ENCODE measurements at regions not wholly inside any gene's neighbourhood (a gene's known extent, or its start where the extent isn't known, plus 50 kb on each side); places are given as distances from the start of the nearest gene placed in this dataset.

DNA sequence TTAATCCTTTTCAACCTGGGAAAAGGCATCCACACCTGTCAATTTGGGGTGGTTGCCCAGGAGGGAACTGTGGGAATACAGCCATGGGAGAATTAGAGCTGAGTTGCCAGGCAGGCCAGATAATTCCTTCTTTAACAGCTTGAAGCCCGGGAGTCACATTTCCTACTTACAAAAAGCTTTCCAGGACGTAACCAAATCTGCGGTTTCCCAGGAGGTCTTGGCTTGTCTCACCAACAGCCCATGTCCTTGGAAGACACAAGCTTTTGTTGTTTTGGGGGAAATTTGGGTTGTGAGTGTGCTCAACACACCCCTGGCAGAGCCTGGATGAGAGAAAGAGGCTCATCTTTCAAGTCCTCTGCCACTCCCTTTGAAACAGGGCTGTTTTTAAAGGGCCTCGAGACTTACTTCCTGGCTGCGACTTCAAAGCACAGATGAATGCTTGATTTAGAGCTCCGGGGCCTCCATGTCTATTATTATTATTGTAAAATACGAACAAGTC lies 465.9 kb upstream of the BTBD3 start:
- intact Hi-C loops (cut with micrococcal nuclease; ENCODE audit: unreplicated experiment), result loop anchor here (10.0 kb wide), 1 partner anchor 1017 kb away; the partner anchor contains the start of genes MKKS and SLX4IP
- H3K4me3 ChIP-seq, result no peak overlapping the region
- H3K27me3 ChIP-seq (replicated peaks in 1 of 2; ENCODE audit: control insufficient read depth in 2 of 2, insufficient read depth in 2 of 2, low read length in 1 of 2), result no peaks in the 10 kb centered on the region
- ChIA-PET RAD21 (ENCODE audit: unreplicated experiment) (interaction anchor here (1.0 kb wide), 1 partner anchor 73 kb away, joined by 3 read pairs; no protein-coding TSS in a partner anchor), POLR2A (interaction anchor here (0.5 kb wide), 1 partner anchor 20 kb away, joined by 3 read pairs; no protein-coding TSS in a partner anchor), SMC1A (ENCODE audit: uncharacterized antibody, unreplicated experiment) (interaction anchor here (0.9 to 2.3 kb wide), 8 partner anchors 8 to 974 kb away, joined by 3 to 9 read pairs (median 4); no protein-coding TSS in a partner anchor), CTCF (interaction anchor here (1.6 kb wide), 1 partner anchor 38 kb away, joined by 6 read pairs; no protein-coding TSS in a partner anchor)
- no peaks in the 10 kb centered on the region for H3K9me3 ChIP-seq (replicated peaks; ENCODE audit: control insufficient read depth, insufficient read depth, low read length)
- TF ChIP-seq TCF7 (IDR thresholded peaks at IDR 0.05; ENCODE audit: borderline replicate concordance) (no peak), PML (IDR thresholded peaks at IDR 0.05; ENCODE audit: low read length) (no peak), TBL1XR1 (IDR thresholded peaks at IDR 0.05; ENCODE audit: low read depth, low read length) (no peak), SIN3A (IDR thresholded peaks at IDR 0.05; ENCODE audit: low read depth, low read length) (no peak)
- no peaks in the 10 kb centered on the region for H3K4me1 ChIP-seq (ENCODE audit: control insufficient read depth, insufficient read depth, low read length)
- WGBS (ENCODE audit: insufficient coverage, insufficient replicate concordance, low lambda C conversion rate, missing lambda C conversion rate), result 42% methylated on average over 7 of the region's 7 CpGs
- no peaks in the 10 kb centered on the region for H3K36me3 ChIP-seq (ENCODE audit: control insufficient read depth in 2 of 2, insufficient read depth in 2 of 2, low read length in 1 of 2)
- H2AFZ ChIP-seq (ENCODE audit: control insufficient read depth, low read depth, low read length), result no peak overlapping the region
- H4K20me1 ChIP-seq (ENCODE audit: control insufficient read depth, insufficient read depth), result no peaks in the 10 kb centered on the region
- in situ Hi-C loops (cut with MboI), result no loop called here
- DNase-seq (ENCODE audit: low read depth, low spot score) (no peak), ATAC-seq (no peak), FAIRE-seq (no peak)
- no peak overlapping the region for H3K9ac ChIP-seq (ENCODE audit: control insufficient read depth, insufficient read depth, low read length)
- H3K4me2 ChIP-seq (ENCODE audit: control insufficient read depth, insufficient read depth), result no peak overlapping the region
- no TSS peak for BruUV-seq (replicated peaks)
- H3K79me2 ChIP-seq (ENCODE audit: control insufficient read depth, insufficient read depth, low read length), result no peaks in the 10 kb centered on the region
- no peak overlapping the region for H3K27ac ChIP-seq (ENCODE audit: control insufficient read depth, insufficient read depth)

DNA sequence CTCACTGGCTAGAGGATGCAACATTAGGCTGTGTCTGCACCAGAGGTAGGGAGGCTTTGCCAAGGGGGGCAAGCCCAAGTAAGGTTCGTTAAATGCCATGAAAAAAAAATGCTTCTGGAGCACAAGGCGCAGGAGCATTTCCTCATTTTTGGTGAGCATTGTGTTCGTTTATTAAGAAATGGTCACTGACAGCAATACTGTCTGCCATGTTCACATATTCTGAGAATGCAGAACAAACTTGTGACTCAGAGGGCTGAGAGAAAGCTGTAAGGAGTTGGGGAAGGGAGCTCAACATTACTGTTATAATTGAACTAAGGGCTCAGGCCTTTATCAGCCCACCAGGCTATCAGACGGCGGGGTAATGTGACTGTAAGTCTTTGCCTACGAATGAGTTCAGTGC lies 465.4 kb upstream of the BTBD3 start:
- no peak for FAIRE-seq
- no peaks in the 10 kb centered on the region for H3K36me3 ChIP-seq (ENCODE audit: control insufficient read depth in 2 of 2, insufficient read depth in 2 of 2, low read length in 1 of 2)
- intact Hi-C loops (cut with micrococcal nuclease; ENCODE audit: unreplicated experiment) (loop anchor here (10.0 kb wide), 1 partner anchor 1018 kb away; the partner anchor contains the start of genes MKKS and SLX4IP), in situ Hi-C loops (cut with MboI) (no loop called here)
- ChIA-PET POLR2A (interaction anchor here (0.5 kb wide), 1 partner anchor 19 kb away, joined by 3 read pairs; no protein-coding TSS in a partner anchor), RAD21 (ENCODE audit: unreplicated experiment) (interaction anchor here (1.0 to 1.1 kb wide), 2 partner anchors 73 to 112 kb away, joined by 3 read pairs; no protein-coding TSS in a partner anchor), CTCF (interaction anchor here (1.6 kb wide), 1 partner anchor 38 kb away, joined by 6 read pairs; no protein-coding TSS in a partner anchor), SMC1A (ENCODE audit: uncharacterized antibody, unreplicated experiment) (interaction anchor here (0.9 to 2.3 kb wide), 9 partner anchors 8 to 974 kb away, joined by 3 to 9 read pairs (median 3); no protein-coding TSS in a partner anchor)
- H3K9ac ChIP-seq (ENCODE audit: control insufficient read depth, insufficient read depth, low read length), result no peak overlapping the region
- no peak overlapping the region for H3K4me3 ChIP-seq
- no peak for DNase-seq (ENCODE audit: low read depth, low spot score)
- no peaks in the 10 kb centered on the region for H3K79me2 ChIP-seq (ENCODE audit: control insufficient read depth, insufficient read depth, low read length)
- no peak overlapping the region for H3K4me2 ChIP-seq (ENCODE audit: control insufficient read depth, insufficient read depth)
- no peak overlapping the region for H3K27ac ChIP-seq (ENCODE audit: control insufficient read depth, insufficient read depth)
- BruUV-seq (replicated peaks), result no TSS peak
- no peak overlapping the region for H2AFZ ChIP-seq (ENCODE audit: control insufficient read depth, low read depth, low read length)
- H3K9me3 ChIP-seq (replicated peaks; ENCODE audit: control insufficient read depth, insufficient read depth, low read length), result no peaks in the 10 kb centered on the region
- ATAC-seq, result no peak
- no peaks in the 10 kb centered on the region for H3K4me1 ChIP-seq (ENCODE audit: control insufficient read depth, insufficient read depth, low read length)
- TF ChIP-seq TAF1 (IDR thresholded peaks at IDR 0.05; ENCODE audit: borderline replicate concordance, low read depth, low read length) (no peak), LARP7 (IDR thresholded peaks at IDR 0.05) (no peak), TCF12 (IDR thresholded peaks at IDR 0.05; ENCODE audit: low read depth, low read length) (no peak), RAD51 (IDR thresholded peaks at IDR 0.05) (no peak), MXI1 (IDR thresholded peaks at IDR 0.05; ENCODE audit: low read depth, low read length) (no peak), IKZF2 (IDR thresholded peaks at IDR 0.05) (no peak), RUNX3 (IDR thresholded peaks at IDR 0.05; ENCODE audit: low read length) (no peak), NRF1 (conservative IDR thresholded peaks at IDR 0.05; ENCODE audit: low read depth, low read length) (no peak)
- TF ChIP-seq, protein P1, sequence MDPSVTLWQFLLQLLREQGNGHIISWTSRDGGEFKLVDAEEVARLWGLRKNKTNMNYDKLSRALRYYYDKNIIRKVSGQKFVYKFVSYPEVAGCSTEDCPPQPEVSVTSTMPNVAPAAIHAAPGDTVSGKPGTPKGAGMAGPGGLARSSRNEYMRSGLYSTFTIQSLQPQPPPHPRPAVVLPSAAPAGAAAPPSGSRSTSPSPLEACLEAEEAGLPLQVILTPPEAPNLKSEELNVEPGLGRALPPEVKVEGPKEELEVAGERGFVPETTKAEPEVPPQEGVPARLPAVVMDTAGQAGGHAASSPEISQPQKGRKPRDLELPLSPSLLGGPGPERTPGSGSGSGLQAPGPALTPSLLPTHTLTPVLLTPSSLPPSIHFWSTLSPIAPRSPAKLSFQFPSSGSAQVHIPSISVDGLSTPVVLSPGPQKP (IDR thresholded peaks at IDR 0.05; ENCODE audit: low read depth, low read length), result no peak
- TF ChIP-seq, protein P2, sequence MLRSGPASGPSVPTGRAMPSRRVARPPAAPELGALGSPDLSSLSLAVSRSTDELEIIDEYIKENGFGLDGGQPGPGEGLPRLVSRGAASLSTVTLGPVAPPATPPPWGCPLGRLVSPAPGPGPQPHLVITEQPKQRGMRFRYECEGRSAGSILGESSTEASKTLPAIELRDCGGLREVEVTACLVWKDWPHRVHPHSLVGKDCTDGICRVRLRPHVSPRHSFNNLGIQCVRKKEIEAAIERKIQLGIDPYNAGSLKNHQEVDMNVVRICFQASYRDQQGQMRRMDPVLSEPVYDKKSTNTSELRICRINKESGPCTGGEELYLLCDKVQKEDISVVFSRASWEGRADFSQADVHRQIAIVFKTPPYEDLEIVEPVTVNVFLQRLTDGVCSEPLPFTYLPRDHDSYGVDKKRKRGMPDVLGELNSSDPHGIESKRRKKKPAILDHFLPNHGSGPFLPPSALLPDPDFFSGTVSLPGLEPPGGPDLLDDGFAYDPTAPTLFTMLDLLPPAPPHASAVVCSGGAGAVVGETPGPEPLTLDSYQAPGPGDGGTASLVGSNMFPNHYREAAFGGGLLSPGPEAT (IDR thresholded peaks at IDR 0.05; ENCODE audit: low read depth), result no peak
- no peaks in the 10 kb centered on the region for H3K27me3 ChIP-seq (replicated peaks in 1 of 2; ENCODE audit: control insufficient read depth in 2 of 2, insufficient read depth in 2 of 2, low read length in 1 of 2)
- WGBS (ENCODE audit: insufficient coverage, insufficient replicate concordance, low lambda C conversion rate, missing lambda C conversion rate), result 40% methylated on average over 6 of the region's 6 CpGs
- no peaks in the 10 kb centered on the region for H4K20me1 ChIP-seq (ENCODE audit: control insufficient read depth, insufficient read depth)

Data from GM12878 (cell line).